ENCODE measurements at regions not wholly inside any gene's neighbourhood (a gene's known extent, or its start where the extent isn't known, plus 50 kb on each side); places are given as distances from the start of the nearest gene placed in this dataset.

- ChIA-PET POLR2A (no interaction called here), CTCF (interaction anchor here (0.9 to 1.8 kb wide), 2 partner anchors 11 kb away, joined by 5 read pairs; no protein-coding TSS in a partner anchor)
- intact Hi-C loops (cut with micrococcal nuclease): no loop called here
- no peak overlapping the region for H3K27ac Mint-ChIP-seq
- no peaks in the 10 kb centered on the region for H3K36me3 Mint-ChIP-seq
- no peak overlapping the region for H3K4me3 Mint-ChIP-seq
- H3K4me1 Mint-ChIP-seq (ENCODE audit: low read depth): no peaks in the 10 kb centered on the region
- no peaks in the 10 kb centered on the region for H3K9me3 Mint-ChIP-seq
- no peak for DNase-seq
- no peaks in the 10 kb centered on the region for H3K27me3 Mint-ChIP-seq
Measured at GRCh38 chr3:15964605-15965442, 167.0 kb upstream of the ANKRD28 start.

- ChIA-PET CTCF (no interaction called here), POLR2A (no interaction called here)
- Mint-ChIP-seq H3K9me3 (no peaks in the 10 kb centered on the region), H3K4me1 (ENCODE audit: low read depth) (no peaks in the 10 kb centered on the region), H3K27me3 (no peaks in the 10 kb centered on the region), H3K27ac (no peak overlapping the region), H3K4me3 (no peak overlapping the region), H3K36me3 (no peaks in the 10 kb centered on the region)
- DNase-seq: no peak
- intact Hi-C loops (cut with micrococcal nuclease): no loop called here
Measured at GRCh38 chr3:15967577-15967976, 169.8 kb upstream of the ANKRD28 start.

- H3K9me3 Mint-ChIP-seq: no peaks in the 10 kb centered on the region
- no peak overlapping the region for H3K27ac Mint-ChIP-seq
- ChIA-PET POLR2A (no interaction called here), CTCF (interaction anchor here (0.6 to 1.3 kb wide), 2 partner anchors 339 to 1667 kb away, joined by 3 to 4 read pairs; no protein-coding TSS in a partner anchor)
- intact Hi-C loops (cut with micrococcal nuclease): no loop called here
- no peaks in the 10 kb centered on the region for H3K27me3 Mint-ChIP-seq
- H3K4me1 Mint-ChIP-seq (ENCODE audit: low read depth): no peaks in the 10 kb centered on the region
- H3K36me3 Mint-ChIP-seq: no peaks in the 10 kb centered on the region
- no peak overlapping the region for H3K4me3 Mint-ChIP-seq
- DNase-seq: no peak
Measured at GRCh38 chr3:15969874-15970640, 172.3 kb upstream of the ANKRD28 start.

- H3K27ac Mint-ChIP-seq: no peak overlapping the region
- H3K4me1 Mint-ChIP-seq (ENCODE audit: low read depth): no peaks in the 10 kb centered on the region
- no peaks in the 10 kb centered on the region for H3K27me3 Mint-ChIP-seq
- no peaks in the 10 kb centered on the region for H3K36me3 Mint-ChIP-seq
- intact Hi-C loops (cut with micrococcal nuclease): no loop called here
- POLR2A ChIA-PET: no interaction called here
- CTCF ChIA-PET: no interaction called here
- no peaks in the 10 kb centered on the region for H3K9me3 Mint-ChIP-seq
- DNase-seq: no peak
- H3K4me3 Mint-ChIP-seq: no peak overlapping the region
Measured at GRCh38 chr3:15973414-15973813, 175.6 kb upstream of the ANKRD28 start.

- intact Hi-C loops (cut with micrococcal nuclease): no loop called here
- ChIA-PET POLR2A (no interaction called here), CTCF (no interaction called here)
Measured at GRCh38 chr3:15973940-15974339, 176.2 kb upstream of the ANKRD28 start.

GRCh38 chr3:15974647-15975046 lies 176.9 kb upstream of the ANKRD28 start:
- ChIA-PET POLR2A (no interaction called here), CTCF (interaction anchor here (1.6 kb wide), 1 partner anchor 11 kb away, joined by 5 read pairs; no protein-coding TSS in a partner anchor)
- H3K4me1 Mint-ChIP-seq (ENCODE audit: low read depth): no peaks in the 10 kb centered on the region
- intact Hi-C loops (cut with micrococcal nuclease): no loop called here
- H3K36me3 Mint-ChIP-seq: no peaks in the 10 kb centered on the region
- no peak overlapping the region for H3K4me3 Mint-ChIP-seq
- H3K27ac Mint-ChIP-seq: no peak overlapping the region
- H3K9me3 Mint-ChIP-seq: no peaks in the 10 kb centered on the region
- H3K27me3 Mint-ChIP-seq: no peaks in the 10 kb centered on the region
- peak; percentile 12 for DNase-seq

More at GRCh38 chr3:15973940-15974339, 176.2 kb upstream of the ANKRD28 start:
- Mint-ChIP-seq H3K36me3 (no peaks in the 10 kb centered on the region), H3K9me3 (no peaks in the 10 kb centered on the region), H3K4me1 (ENCODE audit: low read depth) (no peaks in the 10 kb centered on the region), H3K4me3 (no peak overlapping the region), H3K27me3 (no peaks in the 10 kb centered on the region), H3K27ac (no peak overlapping the region)
- DNase-seq: no peak

- no peak overlapping the region for H3K27ac Mint-ChIP-seq
- H3K36me3 Mint-ChIP-seq: no peaks in the 10 kb centered on the region
- H3K9me3 Mint-ChIP-seq: no peaks in the 10 kb centered on the region
- ChIA-PET POLR2A (no interaction called here), CTCF (no interaction called here)
- no peaks in the 10 kb centered on the region for H3K27me3 Mint-ChIP-seq
- H3K4me1 Mint-ChIP-seq (ENCODE audit: low read depth): no peaks in the 10 kb centered on the region
- intact Hi-C loops (cut with micrococcal nuclease): no loop called here
- H3K4me3 Mint-ChIP-seq: no peak overlapping the region
- DNase-seq: no peak
Measured at GRCh38 chr3:15976524-15976923, 178.7 kb upstream of the ANKRD28 start.

GRCh38 chr3:15977090-15977489 lies 179.3 kb upstream of the ANKRD28 start:
- intact Hi-C loops (cut with micrococcal nuclease): no loop called here
- ChIA-PET CTCF (interaction anchor here (0.7 kb wide), 1 partner anchor 35 kb away, joined by 5 read pairs; no protein-coding TSS in a partner anchor), POLR2A (no interaction called here)
- no peak overlapping the region for H3K27ac Mint-ChIP-seq
- H3K36me3 Mint-ChIP-seq: no peaks in the 10 kb centered on the region
- DNase-seq: no peak
- no peaks in the 10 kb centered on the region for H3K9me3 Mint-ChIP-seq
- H3K4me1 Mint-ChIP-seq (ENCODE audit: low read depth): no peaks in the 10 kb centered on the region
- no peak overlapping the region for H3K4me3 Mint-ChIP-seq
- no peaks in the 10 kb centered on the region for H3K27me3 Mint-ChIP-seq

- no peaks in the 10 kb centered on the region for H3K9me3 Mint-ChIP-seq
- H3K4me3 Mint-ChIP-seq: no peak overlapping the region
- DNase-seq: no peak
- H3K27me3 Mint-ChIP-seq: no peaks in the 10 kb centered on the region
- intact Hi-C loops (cut with micrococcal nuclease): no loop called here
- POLR2A ChIA-PET: no interaction called here
- no peak overlapping the region for H3K27ac Mint-ChIP-seq
- no peaks in the 10 kb centered on the region for H3K4me1 Mint-ChIP-seq (ENCODE audit: low read depth)
- no peaks in the 10 kb centered on the region for H3K36me3 Mint-ChIP-seq
- CTCF ChIA-PET: interaction anchor here (0.7 kb wide), 1 partner anchor 36 kb away, joined by 5 read pairs; no protein-coding TSS in a partner anchor
Measured at GRCh38 chr3:15977598-15978232, 179.9 kb upstream of the ANKRD28 start.

- Mint-ChIP-seq H3K4me1 (ENCODE audit: low read depth) (no peaks in the 10 kb centered on the region), H3K9me3 (no peaks in the 10 kb centered on the region), H3K36me3 (no peaks in the 10 kb centered on the region), H3K27me3 (no peaks in the 10 kb centered on the region), H3K4me3 (no peak overlapping the region), H3K27ac (no peak overlapping the region)
- no peak for DNase-seq
- intact Hi-C loops (cut with micrococcal nuclease): no loop called here
- ChIA-PET POLR2A (no interaction called here), CTCF (no interaction called here)
Measured at GRCh38 chr3:15978801-15979200, 181.0 kb upstream of the ANKRD28 start.

- DNase-seq: no peak
- no peaks in the 10 kb centered on the region for H3K27me3 Mint-ChIP-seq
- no peaks in the 10 kb centered on the region for H3K9me3 Mint-ChIP-seq
- intact Hi-C loops (cut with micrococcal nuclease): no loop called here
- no peak overlapping the region for H3K4me3 Mint-ChIP-seq
- CTCF ChIA-PET: interaction anchor here (0.6 kb wide), 1 partner anchor 173 kb away, joined by 3 read pairs; no protein-coding TSS in a partner anchor
- no peaks in the 10 kb centered on the region for H3K36me3 Mint-ChIP-seq
- no peak overlapping the region for H3K27ac Mint-ChIP-seq
- POLR2A ChIA-PET: no interaction called here
- H3K4me1 Mint-ChIP-seq (ENCODE audit: low read depth): no peaks in the 10 kb centered on the region
Measured at GRCh38 chr3:15979495-15979894, 181.7 kb upstream of the ANKRD28 start.

- H3K36me3 Mint-ChIP-seq: no peaks in the 10 kb centered on the region
- H3K27ac Mint-ChIP-seq: no peak overlapping the region
- no peaks in the 10 kb centered on the region for H3K4me1 Mint-ChIP-seq (ENCODE audit: low read depth)
- ChIA-PET POLR2A (no interaction called here), CTCF (no interaction called here)
- no peak for DNase-seq
- no peaks in the 10 kb centered on the region for H3K27me3 Mint-ChIP-seq
- intact Hi-C loops (cut with micrococcal nuclease): no loop called here
- H3K9me3 Mint-ChIP-seq: no peaks in the 10 kb centered on the region
- no peak overlapping the region for H3K4me3 Mint-ChIP-seq
Measured at GRCh38 chr3:15979900-15980299, 182.1 kb upstream of the ANKRD28 start.
